Left forelimb (tissue), 1 donor: ENCODE measurements at regions not wholly inside any gene's neighbourhood (a gene's known extent, or its start where the extent isn't known, plus 50 kb on each side); places are given as distances from the start of the nearest gene placed in this dataset.

Source experiments
- DNase-seq: peaks from one replicate; pipeline ENCODE4 v3.0.0-alpha.2; 2018; ENCODE audit warnings: low spot score

DNA sequence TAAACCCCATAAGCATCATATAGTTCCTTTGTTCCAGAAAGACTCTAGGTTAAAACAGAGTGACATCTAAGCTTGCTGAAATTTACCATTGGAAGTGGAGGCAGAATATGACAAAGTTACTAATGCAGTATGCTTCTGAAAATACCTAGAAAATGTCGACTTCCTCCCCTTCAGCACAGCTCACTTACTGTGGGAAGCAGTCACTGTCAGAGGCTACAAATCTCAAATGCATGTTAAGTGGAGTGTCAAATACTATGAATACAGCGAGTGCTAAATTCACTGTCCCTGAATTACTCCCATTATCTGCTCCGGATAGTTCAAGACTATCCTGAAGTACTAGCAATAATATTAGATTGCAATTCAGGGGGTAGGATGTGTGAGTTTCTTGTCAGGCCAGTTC, 1454.6 kb downstream of the AACS start:
- DNase-seq: no peak

DNA sequence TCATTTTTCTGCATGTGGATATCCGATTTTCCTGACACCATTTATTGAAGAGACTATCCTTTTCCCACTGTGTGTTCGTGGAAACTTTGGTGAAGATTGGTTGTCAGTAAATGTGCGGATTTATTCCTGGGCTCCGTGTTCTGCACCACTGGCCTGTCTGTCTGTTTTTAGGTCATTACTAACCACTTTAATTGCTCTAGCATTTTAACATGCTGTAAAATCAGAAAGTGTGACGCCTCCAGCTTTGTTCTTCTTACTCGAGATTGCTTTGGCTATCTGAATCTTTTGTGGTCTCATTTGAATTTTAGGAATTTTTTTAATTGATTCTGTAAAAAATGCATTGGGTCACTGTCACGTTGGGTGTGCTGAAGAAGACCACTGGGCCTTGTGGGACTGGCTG, 1458.7 kb downstream of the AACS start:
- DNase-seq: no peak

DNA sequence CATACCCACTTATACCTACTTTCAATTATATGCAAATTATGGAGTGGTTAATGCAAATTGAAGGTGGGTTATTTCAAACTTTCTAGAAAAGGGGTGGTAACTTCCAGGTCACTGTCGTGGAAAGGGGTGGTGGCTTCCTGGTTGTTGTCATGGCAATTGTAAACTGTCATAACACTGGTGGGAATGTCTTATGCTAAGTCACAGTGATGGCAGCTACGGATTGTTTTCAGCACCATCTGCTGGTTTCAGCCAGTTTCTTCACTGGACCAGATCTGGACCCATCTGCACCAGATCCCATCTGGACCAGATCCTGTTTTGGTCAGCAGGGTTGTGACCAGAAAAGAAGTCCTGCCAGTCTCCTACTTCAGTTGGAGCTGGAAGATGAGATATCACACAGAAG, 1469.3 kb downstream of the AACS start:
- DNase-seq: no peak

DNA sequence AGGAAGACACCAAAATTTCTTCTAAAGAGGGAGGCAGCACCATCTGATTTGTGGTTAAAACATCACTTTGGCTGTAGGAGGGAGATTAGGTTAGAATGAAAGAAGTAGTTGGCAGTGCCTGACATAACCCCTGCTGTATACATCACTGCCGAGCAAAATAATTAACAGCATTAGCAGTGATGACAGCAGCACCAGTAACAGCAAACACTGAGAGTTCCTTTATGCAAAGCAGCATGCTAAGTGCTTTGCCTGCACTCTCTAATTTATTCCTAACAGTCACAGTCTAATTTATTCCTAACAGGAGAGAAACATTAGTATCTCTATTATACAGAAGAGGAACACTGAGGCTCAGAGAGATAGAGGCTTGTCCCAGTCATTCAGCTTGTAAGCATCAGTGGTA, 1469.7 kb downstream of the AACS start:
- DNase-seq: no peak

DNA sequence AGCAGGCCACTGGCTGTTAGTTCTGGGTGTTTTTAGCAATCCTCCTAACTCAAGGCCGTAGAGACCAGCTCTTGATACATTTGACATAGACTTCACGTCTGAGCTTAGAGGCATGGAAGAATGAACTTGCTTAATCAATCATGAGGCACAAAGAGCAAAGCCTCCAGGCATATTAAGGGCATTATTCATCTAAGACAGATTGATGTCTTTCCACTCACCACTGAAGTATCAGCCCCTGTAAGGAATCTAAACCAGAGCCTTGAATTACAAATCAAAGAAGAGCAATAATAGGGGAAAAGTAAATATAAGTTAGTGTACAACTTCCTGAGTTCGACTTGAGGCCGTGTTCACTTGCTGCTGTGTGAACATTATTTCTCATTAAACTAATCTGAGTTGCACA, 1470.7 kb downstream of the AACS start:
- no peak for DNase-seq

DNA sequence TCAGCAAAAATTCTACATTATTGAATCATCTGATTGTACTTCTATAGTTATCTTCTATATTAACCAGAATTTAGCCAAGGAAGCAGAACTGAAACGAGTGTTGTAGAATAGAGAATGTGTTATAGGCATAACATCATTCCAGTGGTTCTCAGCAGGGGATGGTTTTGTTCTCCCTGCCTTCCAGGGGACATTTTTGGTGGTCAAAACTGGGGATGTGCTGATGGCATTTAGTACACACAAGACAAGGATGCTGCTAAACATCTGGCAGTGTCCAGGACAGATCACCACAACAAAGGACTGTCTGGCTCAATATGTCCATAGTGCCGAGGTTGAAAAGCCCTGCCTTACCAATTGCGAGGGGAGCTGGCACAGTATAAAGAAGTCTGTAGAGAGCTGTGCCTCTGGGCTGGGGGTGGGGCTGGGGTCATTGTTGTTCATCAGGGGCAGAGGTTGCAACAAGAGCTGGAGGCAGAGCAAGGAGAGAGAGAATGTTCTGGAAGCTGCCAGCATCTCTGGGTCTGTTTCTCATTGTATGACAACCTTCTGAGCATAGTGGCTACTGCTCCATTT, 1472.8 kb downstream of the AACS start:
- no peak for DNase-seq

DNA sequence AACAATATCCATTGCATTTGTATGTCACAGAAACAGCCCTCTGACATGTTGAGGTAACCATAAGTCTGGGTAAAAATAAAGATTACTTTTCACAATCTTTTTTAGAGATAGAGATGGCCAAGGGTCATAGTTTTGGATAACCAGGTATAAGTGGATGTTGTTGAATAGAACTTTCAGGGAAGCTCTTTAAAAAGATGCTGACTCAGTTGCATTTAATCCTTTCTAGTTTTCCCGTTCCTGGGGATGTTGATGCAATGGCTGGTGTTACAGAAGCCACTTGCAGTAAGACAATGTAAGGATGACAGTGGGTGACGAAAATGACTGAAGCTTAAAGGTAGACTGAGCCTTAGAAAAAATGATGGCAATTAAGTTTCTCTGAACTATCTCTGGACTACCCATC, 1473.7 kb downstream of the AACS start:
- no peak for DNase-seq

DNA sequence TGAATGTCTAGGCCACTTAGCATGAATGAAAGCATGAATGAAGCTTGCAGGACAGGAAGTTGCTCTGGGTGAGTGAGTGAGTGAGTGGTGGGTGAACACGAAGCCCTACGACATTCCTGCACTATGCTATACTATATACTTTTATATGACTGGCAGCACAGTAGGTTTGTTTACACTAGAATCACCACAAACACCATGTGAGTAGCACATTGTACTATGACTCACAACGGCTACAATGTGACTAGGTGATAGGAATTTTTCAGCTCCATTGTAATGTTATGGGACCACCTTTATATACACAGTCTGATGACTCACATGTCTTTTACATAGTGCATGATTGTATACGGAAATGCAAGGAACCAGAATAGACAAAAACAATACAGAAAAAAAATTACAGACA, 1480.2 kb downstream of the AACS start:
- no peak for DNase-seq

DNA sequence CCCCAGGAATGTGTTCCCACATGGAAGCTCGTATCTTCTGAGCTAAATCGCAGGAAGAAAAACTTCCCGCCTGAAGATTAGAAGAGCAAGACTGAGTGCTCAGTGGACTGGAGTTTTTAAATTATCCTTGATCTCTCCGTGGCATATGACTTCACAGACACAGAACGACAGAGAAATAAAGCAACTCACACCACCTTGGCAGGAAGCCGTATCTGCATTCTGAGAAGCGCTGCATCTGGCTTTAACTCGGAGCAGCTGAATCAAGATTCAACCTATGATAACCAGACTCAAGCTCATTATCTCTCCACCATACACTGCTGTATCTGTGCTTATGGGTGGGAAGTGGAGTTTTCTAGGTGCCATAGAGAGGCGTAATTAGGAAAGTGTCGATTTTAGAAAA, 1482.7 kb downstream of the AACS start:
- no peak for DNase-seq

DNA sequence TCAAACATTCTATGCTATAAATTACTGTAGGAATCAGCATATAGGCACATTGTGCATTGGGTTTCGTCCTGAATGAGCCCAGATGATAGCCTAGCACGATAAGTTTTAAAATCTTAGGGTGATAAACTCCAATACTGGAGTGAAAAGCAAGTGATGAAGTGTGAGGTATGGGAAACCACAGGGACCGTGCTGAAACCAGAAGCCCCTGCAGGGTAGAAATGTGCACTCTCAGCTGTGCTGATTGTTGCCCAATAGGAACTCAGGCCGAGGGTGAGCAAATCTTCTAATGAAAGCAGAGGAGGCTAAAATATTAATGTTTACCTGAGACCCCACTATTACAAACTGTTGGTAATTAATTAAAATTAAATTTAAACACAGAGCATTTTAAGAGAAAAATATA, 1486.6 kb downstream of the AACS start:
- DNase-seq: no peak

DNA sequence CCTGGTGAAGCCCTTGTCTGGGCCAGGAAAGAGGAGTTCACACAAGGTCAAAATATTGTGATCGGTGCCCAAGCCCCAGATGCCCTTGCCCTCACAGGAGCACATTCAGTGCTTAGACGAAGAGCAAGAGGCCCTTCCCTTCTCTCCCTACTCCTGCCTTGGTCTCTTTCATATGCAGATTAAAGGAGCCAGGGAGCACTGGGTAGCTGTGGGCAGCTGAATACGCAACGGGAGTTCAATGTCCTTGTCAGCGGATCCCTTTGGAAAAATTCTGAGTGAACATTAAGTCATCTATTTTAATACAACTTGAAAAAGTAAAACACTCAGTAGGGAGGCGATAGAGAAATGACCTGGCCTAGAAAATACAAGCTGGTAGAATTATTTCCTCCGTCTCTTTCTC, 1489.4 kb downstream of the AACS start:
- DNase-seq: no peak

DNA sequence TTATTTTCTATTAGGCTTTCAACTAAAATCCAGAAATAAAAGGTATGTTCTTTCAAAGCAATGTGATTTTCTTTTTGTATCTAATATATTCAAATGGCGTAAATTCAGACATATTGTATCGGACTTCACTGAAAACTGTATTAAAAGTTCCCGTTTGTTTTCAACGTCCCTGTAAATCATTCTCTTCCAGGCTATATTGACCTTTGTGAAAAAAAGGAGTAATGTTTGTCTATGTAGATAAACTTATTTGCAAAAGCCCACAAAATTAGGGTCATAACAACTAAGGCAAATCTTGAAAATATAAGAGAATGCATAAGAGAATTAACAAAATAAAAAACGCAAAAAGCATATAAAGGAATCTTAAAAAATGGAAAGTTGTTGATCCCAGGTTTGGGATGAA, 1492.4 kb downstream of the AACS start:
- no peak for DNase-seq

DNA sequence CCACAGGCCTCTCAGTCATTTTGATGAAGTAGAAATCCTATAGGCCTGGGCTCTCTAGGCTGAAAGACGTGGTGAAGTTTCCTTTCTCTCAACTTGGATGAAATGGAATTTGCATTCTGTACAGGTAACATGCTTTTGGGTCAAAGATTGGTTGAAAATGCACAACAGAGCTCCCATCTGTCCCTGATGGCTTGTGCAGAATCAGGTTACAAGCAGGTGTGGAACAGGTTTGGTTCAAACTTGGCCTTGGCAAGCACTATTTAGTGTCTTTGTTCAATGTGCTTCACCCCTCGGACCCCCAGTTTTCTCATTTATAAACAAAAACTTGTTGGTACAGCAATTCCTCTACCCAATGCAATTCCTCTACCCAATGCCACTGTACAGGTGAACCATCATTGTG, 1493.0 kb downstream of the AACS start:
- DNase-seq: no peak

DNA sequence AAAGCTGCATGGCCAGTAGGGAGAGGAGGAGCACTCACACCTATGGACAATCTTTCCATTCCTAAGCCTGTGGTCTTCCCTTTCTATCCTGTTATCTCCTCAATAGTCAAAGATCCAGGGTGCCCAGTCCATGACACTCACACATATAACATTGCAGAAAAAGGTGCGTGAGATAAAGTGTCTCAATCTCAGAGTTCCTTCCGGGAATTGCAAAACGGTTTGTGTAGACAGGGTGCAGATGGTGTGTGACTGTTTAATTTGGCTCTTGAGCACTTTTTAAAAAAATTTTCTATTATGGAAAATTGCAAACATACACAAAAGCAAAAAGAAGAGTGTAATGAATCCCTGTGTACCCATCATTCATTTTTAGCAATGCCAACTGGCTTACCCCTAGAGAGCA, 1493.6 kb downstream of the AACS start:
- no peak for DNase-seq

DNA sequence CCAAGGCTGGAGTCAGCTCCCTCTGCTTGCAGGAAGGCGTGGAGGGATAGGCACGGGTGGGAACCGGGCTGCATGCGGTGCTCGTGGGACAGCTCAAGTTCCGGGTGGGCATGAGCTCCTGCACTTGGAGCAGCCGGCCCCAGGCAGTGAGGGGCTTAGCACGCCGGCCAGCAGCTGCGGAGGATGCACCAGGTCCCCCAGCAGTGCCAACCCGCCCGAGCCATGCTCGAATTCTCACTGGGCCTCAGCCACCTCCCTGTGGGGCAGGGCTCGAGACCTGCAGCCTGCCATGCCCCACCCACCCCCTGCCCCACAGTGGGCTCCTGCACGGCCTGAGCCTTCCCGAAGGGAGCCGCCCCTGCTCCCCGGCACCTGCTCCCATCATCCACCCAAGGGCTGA, 1501.8 kb downstream of the AACS start:
- DNase-seq: no peak

DNA sequence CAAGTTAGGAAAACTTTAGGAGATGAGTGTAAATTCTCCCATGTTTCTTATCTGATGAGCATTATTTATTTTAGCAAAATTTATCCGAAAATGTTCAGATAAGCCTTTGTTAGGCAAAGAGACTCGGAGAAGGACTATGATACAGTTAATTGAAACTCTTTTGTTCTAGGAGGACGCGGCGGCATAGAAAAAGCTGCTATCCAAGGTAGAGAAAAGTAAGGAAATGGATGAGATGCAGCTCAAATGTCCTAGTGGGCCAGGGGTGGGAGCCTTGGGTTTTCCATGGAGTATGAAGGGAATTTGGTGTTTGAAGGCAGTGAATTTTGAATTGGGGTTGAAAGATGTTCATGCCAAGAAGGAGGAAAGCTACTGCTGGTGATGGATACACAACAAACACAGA, 1504.5 kb downstream of the AACS start:
- no peak for DNase-seq

DNA sequence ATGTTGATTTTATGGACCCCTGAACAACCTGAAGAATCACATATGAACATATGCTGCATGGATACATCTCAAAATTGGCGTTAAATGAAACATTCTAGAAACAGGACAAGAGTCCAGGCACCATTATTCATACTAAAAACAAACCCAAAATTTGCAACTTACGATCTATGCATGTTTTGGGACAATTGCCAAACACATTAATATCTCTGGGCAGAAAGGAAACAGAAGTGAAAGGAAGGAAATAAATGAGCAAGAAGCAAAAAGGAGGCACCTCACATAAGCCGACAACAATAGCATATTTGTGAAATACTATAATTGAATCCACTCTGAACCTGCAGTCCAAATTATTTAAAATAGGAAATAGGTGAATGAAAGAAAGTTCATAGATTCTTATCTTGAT, 1505.3 kb downstream of the AACS start:
- no peak for DNase-seq

DNA sequence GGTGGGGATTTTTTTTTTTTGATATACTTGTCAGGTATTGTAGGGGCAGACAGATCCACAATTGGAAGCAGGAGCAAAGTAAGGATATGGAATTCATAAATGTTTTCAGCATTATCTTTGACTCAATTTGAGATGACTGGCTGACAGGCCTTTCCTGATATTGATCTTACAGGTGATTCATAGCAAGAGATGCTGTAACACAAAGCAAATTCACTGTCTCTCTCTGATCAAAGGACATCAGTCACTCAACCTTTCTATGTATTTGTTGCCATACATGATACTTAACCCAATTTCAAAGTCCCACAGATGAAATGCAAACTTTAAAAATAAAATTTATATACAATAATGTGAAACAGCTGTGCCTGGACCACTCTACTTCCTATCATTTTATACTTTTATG, 1506.9 kb downstream of the AACS start:
- DNase-seq: no peak

DNA sequence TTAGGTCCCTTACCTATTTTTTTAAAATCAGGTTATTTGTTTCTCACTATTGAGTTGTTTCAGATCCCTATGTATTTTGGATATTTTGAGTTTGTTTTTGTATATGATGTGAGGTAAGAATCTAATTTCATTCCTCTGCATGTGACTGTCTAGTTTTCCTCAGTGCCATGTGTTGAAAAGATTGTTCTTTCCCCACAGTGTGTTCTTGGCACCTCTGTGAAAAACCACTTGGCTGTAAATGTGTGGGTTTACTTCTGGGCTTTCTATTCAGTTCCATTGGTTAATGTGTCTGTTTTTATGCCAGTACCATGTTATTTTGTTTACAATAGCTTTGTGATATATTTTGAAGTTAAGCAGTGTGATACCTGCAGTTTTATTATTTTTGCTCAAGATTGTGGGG, 1516.4 kb downstream of the AACS start:
- DNase-seq: no peak

DNA sequence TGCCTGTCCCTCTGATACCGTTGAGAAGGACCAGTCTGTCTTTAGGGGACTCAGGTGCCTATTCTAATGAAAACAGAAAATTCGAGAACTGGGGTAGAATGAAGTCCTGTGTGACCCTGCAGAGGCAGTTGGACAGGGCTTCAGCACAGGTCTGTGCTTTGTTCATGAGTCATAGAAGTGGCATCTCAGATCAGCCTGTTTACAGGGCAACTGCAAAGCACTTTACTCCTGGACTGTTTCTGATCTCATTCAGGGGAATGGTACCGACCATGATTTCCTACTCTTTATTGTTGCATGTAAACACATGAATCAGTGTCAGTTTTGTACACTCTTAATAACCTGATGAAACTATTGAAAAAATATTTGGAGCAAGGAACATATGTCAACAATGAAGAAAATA, 1517.0 kb downstream of the AACS start:
- no peak for DNase-seq

DNA sequence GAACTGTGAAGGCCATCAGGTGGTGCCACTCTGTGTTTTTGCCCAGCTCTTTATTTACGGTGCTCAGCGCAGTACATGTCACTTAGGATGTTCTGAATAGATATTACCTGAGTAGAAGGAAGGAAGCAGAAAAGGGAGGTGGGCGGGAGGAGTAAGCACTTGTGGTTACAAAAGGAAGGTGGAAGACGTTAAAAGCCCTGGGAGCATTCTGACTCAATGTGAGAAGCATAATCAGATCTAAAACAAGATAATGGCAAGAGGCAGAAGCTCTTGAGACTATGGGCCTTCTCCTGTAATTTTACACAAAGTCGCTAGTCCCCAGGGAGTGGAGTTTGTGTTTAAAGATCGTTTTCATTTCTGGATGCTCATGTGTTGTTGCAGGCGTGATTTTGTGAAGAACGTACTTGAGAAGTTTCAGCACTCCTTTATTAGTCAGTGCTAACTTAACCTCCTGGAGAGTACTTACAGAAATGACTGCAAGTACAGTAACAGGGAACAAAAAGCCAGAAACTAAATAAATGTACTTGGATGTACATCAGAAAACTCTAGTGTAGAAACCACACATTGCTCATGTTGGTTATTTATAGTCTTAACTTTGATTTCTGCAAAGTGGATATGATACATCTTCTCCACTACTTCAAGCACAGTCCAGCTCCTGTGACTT, 1523.5 kb downstream of the AACS start:
- DNase-seq: no peak

DNA sequence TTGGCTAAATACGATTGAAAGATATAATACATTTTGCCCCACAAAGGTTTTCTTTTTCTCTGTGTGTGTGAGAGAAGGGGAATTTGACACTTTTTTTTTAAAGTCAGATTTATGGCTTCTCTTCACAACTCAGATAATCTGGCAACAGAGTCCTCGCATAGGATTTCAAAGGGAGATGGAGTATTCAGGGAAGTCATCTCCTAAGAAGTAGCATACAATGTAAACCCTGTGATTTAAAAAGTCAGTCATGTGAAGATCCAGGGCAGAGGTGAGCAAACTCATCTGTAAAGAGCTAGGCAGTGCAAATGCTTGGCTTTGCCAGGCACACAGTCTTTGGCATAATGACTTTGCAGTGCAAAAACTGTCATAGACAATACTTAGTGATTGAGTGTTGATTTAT, 1526.3 kb downstream of the AACS start:
- no peak for DNase-seq

DNA sequence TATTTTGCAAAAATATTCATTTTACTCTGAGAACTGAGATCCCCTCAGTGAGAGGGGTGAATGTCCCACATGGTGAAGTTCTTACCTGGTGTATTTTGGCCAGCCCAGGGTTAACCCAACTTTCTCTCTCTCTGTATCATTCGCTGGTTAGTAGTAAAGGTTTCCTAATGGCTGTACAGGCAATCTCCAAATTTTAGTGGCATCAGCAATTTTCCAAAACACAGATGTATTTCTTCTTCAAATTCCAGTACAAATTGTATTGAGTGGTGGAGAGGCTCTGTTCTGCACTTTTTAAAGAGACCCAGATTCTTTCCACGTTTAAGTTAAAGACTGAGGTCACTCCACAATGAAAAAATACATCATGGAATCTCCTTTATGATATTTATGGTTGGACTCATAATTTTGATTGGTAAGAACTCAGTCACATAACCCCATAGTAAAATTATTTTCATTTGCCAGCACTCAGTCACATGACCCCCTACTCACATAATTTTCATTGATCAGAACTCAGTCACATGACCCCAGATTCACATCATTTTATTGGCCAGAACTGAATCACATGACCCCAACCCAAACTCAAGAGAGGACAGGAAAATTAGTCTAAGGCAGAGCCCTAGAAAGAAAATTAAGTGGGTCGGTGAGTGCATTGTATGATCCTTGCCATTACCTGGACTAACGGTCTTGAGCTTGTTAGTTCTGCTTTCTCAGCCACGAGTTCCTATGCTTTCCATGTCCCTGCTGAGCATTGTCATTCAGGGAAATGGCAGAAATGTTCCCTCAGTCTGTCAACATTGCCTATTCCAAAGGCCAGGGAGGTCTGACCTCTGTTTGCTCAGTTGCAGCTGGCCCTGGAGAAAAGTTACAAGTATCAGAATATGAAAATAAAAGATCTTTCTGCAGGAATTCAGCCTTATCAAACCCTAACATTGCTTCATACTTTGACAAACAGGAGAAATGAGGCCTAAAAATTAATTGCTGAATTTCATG, 1536.2 kb downstream of the AACS start:
- no peak for DNase-seq
